NCI-H1436 (cell line): ENCODE measurements at regions not wholly inside any gene's neighbourhood (a gene's known extent, or its start where the extent isn't known, plus 50 kb on each side); places are given as distances from the start of the nearest gene placed in this dataset.

Experiments
- DNase-seq: peaks from one replicate; lab custom pipeline; 2025; lab: John Stamatoyannopoulos, UW

DNA sequence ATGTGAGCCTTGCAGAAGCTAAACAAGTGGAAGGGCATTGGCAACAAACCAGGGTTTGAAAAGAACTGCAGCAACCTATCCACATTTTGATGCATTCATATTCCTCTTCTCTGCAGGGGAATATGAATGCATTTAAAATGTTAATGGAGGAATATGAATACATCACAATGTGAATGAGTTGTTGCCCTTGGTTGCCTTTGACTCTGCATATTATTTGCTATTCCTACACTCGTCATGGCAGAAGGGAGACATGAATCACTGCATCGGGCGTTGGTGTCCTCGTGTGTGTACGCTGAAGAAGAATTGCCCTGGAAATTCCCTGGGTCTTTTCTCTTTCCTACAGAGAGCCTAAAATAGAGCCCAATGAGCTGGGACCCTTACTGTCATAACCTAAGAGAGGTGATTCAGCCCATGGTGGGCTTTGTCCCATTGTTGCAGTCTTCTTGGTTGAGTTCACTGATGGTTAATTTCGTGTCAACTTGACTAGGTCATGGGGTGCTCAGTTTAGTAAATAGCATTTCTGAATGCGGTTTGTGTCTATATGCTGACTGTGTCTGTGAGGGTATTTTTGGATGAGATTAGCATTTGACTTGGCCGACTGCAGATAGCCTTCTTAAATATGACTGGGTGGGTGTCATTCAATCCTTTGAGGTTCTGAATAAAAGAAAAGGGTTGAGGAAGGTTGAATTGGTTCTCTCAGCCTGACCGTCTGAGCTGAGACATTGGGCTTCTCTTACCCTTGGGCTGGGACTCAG, 1422.9 kb upstream of the TMEM132C start:
- DNase-seq: no peak

DNA sequence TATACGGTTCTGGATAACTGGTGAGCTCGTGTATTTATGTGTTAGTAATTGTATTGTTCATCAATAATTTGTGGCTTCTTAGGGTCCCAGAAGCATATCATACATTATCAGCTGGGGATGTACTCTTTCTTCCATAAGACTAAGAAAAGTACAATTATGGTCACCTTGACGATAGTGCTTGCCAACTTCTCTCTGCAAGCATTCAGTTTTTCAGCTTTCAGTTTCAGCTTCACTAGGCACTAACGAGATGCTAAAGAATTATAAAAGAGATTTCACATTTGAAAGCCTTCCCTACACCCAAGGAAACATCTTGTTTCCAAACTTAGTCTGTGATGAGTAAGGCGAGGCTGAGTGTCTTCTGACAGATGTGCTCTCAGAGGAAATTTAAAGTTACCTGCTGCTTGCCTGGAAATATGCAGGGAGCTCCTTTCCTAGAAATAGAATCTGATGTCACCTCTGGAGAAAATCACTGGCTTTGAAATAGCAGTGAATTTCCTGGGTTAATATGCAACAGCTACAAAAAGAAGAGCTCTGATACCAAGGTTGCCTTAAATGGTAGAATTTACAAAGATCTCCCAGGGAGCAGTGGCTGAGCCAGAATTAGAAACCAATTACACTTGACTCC, 1419.9 kb upstream of the TMEM132C start:
- DNase-seq: no peak

DNA sequence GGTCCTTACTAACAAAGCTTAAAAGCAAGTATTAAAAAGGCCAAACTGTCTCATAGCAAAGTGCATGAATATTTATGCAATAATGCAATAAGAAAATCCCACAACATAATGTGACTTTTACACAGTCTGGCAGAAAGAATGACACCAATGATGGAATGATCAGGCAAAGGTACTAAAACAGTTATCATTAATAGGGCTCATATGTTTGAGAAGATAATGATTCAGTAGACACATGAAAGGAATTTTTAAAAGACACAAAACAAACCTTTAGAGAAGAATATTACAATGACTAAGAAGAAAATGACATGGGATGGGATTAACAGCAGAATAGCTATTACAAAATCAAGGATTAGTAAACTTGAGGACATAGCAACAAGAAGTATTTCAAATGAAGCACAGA, 1411.2 kb upstream of the TMEM132C start:
- DNase-seq: no peak

GRCh38 chr12:126856958-126857357, 1410.0 kb upstream of the TMEM132C start:
- DNase-seq: no peak

- no peak for DNase-seq
These were observed 1408.4 kb upstream of the TMEM132C start for GRCh38 chr12:126858560-126858959.

- no peak for DNase-seq
These were observed 1406.8 kb upstream of the TMEM132C start for GRCh38 chr12:126860210-126860609.

DNA sequence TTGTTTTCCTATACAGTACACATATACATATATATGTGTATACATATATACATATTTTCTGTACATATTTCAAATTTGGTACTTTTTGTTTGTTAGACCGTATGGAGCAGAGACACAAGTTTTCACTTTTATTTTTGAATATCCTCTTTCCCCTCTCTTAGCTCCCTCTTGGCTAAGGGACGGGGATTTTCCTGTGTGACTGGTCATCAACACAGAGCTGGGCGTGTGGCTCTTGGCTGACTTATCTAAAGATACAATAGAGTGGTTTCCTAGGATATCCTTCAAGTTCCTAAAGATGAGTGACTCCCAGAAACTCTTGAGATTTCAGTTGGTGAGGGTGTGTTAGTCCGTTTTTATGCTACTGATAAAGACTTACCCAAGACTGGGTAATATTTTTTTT, 1404.5 kb upstream of the TMEM132C start:
- no peak for DNase-seq

DNA sequence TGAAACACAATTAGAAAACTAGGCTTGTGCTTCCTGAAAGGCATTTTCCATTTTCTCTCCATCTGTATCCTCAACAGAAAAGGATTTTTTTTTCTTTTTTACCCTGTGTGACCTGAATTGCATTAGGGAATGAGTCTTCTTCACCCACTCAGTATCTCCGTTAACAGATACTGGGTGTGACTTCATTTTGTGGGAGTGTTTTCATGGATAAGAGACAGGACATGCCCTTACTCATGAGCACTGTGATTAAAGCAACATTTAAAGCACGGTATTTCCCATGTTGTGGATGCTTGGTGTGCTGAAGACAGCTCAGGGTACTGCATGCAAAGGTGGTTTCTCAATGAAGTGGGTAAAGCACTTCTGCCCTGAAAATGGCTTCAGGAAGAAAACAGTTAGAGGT, 1397.3 kb upstream of the TMEM132C start:
- DNase-seq: no peak

DNA sequence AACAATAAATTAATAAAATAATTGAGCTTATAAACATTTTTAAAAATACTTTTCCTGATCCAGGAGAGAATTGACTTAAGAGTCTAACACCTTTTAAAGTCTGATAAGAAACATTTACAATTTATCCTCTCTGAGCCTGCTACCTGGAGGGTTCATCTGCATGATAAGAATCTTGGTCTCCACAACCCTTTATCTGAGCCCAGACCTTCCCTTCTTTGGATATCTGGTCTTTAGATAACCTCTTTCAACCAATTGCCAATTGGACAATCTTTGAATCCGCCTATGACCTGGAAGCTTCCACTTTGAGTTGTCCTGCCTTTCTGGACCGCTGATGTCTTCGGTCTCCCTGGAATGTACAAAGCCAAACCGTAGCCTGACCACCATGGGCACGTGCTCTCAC, 1393.3 kb upstream of the TMEM132C start:
- no peak for DNase-seq

- peak; percentile 13 for DNase-seq
These were observed 1392.4 kb upstream of the TMEM132C start for GRCh38 chr12:126874427-126875026.

DNA sequence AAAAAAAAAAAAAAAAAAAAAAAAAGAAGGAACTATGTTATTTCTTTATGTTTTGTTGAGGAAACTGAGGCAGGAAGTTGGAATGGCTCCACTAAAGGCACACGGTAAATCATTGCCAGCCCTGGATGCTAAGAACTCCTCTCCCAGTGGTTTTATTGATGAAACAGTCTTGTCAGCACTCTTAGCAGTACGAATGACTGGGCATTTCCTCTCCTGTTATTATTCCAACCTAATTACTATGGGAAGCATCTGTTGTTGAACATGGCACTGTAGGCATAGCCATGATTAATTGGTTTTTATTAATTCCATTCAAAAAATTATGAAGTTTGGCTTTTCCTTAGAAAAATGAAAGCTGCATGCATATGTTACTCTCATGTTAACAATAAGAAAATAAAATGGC, 1387.1 kb upstream of the TMEM132C start:
- no peak for DNase-seq

GRCh38 chr12:126883697-126884096, 1383.3 kb upstream of the TMEM132C start:
- DNase-seq: no peak

DNA sequence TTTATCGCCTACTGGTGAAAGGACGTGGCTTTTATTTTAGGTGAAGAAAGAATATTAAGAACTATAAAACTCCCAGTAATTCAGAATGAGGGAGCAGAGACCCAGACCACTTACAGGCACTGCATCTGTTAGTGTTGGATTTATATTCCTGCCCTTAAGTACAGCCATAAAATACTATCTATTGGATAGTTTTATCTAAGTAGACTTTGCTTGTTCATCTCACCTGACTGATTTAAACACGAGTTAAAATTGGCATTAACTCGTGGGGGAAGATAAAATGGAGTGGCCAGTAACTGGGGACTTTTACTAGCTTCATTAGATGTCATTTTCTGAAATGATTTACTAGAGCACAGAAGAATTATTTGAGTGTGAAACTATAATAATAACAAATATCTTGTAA, 1377.5 kb upstream of the TMEM132C start:
- no peak for DNase-seq

GRCh38 chr12:126890097-126890496, 1376.9 kb upstream of the TMEM132C start:
- no peak for DNase-seq

DNA sequence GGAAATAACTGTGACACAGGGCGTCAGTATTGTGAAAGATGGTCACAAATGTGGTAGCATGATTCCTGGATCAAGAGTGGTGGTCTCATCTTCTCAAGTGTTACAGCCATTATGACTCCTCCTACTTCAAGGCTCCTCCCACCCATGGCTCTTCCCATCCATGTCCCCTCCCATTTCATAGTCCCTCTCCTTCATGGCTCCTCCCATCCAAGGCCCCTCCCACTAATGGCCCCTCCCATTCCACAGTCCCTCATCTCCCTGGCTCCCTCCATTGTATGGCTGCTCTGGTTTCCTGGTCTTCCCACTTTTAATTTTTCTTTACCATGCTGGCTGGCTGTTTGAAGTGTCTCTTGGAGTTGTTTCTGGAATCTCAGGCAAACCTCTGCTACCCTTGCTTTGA, 1375.2 kb upstream of the TMEM132C start:
- no peak for DNase-seq

DNA sequence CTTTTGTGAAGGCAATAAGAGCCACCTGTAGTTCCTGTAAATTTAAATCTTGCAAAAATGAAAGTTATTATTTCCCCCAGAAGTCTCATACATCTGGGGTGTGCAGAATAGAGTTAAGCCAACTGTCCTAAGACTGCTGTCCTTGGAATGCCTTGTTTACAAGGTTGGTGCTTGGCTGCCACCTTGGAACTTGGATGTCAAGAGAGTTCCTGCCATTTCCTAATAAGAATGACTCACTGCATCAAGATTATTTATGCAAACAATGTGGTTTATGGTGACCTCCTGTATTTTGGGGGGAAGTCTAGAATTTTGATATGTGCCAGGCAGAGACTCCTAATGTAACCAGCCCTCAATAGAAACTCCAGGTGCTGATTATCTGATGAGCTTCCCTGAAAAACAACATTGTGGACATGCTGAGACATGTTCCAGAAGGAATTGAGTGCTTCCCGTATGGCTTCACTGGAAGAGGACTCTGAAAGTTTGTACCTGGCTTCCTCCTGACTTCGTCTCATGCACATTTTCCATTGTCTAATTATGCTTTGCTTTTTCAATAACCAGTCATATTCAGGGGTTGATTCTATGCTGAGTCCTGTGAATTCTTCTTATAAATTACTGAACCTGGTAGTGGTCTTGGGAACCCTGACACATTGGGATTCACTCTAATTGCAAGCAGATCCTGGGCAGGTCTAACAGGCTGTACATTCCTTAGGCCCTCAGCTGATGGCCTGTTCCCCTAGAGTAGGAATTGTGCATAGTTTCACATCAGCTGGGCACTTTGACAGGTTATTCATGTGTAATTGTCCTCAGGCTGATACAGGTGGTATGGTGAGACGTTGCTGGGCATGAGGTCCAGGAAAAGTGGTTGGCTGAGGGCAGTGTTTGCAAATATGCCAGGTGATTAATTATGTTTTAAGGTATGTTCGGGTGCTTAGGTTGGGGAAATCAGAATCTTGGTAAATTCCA, 1370.7 kb upstream of the TMEM132C start:
- DNase-seq: no peak

- no peak for DNase-seq
These were observed 1369.9 kb upstream of the TMEM132C start for GRCh38 chr12:126897102-126897501.

DNA sequence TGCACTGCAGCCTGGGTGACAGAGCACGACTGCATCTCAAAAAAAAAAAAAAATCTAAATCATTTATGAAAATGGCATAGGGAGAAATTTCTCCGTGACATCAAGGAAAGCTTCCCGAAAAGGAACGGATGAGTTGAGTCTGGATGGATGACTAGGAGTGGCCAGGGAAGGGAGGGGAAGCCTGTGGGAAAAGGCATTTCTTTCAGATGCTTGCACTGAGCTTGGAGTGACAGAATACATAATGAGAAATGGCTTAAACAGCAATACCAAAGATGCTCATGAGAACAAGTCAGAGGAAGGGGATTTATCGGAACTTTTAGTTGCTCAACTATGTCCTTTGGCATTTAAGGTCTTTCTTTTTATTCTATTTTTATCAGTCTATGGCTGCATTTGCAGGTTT, 1369.2 kb upstream of the TMEM132C start:
- no peak for DNase-seq

- no peak for DNase-seq
These were observed 1368.4 kb upstream of the TMEM132C start for GRCh38 chr12:126898562-126898961.

- no peak for DNase-seq
These were observed 1366.8 kb upstream of the TMEM132C start for GRCh38 chr12:126899926-126900792.
